Osteocyte (in vitro differentiated cells): ENCODE measurements at regions not wholly inside any gene's neighbourhood (a gene's known extent, or its start where the extent isn't known, plus 50 kb on each side); places are given as distances from the start of the nearest gene placed in this dataset.

Source experiments
- DNase-seq: peaks from one replicate; pipeline ENCODE4 v3.0.0; 2021; ENCODE audit warnings: mixed read lengths; ENCODE audit not compliant: unreplicated experiment; ENCODE audit errors: extremely low spot score
- H3K27ac Mint-ChIP-seq: one replicate; pipeline ENCODE4 v1.8.0; 2021; ENCODE audit warnings: mild to moderate bottlenecking, mixed read lengths; ENCODE audit not compliant: unreplicated experiment
- H3K27me3 Mint-ChIP-seq: one replicate; pipeline ENCODE4 v1.8.0; 2021; ENCODE audit warnings: mixed read lengths; ENCODE audit not compliant: unreplicated experiment
- H3K36me3 Mint-ChIP-seq: one replicate; pipeline ENCODE4 v1.8.0; 2021; ENCODE audit warnings: mixed read lengths; ENCODE audit not compliant: unreplicated experiment
- H3K4me1 Mint-ChIP-seq: one replicate; pipeline ENCODE4 v1.8.0; 2021; ENCODE audit warnings: mixed read lengths; ENCODE audit not compliant: unreplicated experiment
- H3K4me3 Mint-ChIP-seq: one replicate; pipeline ENCODE4 v1.8.0; 2021; ENCODE audit warnings: mild to moderate bottlenecking, moderate library complexity, mixed read lengths; ENCODE audit not compliant: unreplicated experiment
- H3K9me3 Mint-ChIP-seq: one replicate; pipeline ENCODE4 v1.8.0; 2021; ENCODE audit warnings: mixed read lengths; ENCODE audit not compliant: unreplicated experiment
- TF ChIP-seq, protein P1 (sequence below): fragments of 200-600 bp; sonication (generic); IDR thresholded peaks from 2 replicates; pipeline ENCODE4 v1.5.0; 2021; ENCODE audit warnings: antibody characterized with exemption, mild to moderate bottlenecking, moderate library complexity

DNA sequence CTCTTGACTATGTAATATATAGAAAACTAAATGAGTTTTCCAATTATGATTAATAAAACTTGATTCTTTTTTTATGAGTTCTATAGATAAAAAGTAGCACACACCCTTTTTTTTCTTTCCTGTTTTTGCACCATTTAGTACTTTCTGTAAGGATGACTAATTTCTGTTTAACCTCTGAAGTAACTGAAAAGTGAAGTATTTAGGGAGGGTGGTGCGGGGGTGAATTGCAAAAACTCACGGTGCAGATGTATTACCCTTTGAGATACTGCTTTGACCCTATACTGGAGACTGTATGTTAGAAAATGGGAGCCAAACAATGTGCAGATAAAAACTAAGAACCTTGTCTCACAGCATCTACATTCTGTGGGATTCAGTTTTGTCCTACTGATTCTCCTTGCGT, 471.6 kb downstream of the DTHD1 start:
- H3K27me3 Mint-ChIP-seq, result no peaks in the 10 kb centered on the region
- DNase-seq, result no peak
- H3K9me3 Mint-ChIP-seq, result peaks cover 7% of the 10 kb centered on the region
- H3K36me3 Mint-ChIP-seq, result no peaks in the 10 kb centered on the region
- H3K4me1 Mint-ChIP-seq, result no peaks in the 10 kb centered on the region
- no peak overlapping the region for H3K27ac Mint-ChIP-seq
- TF ChIP-seq, protein P1, sequence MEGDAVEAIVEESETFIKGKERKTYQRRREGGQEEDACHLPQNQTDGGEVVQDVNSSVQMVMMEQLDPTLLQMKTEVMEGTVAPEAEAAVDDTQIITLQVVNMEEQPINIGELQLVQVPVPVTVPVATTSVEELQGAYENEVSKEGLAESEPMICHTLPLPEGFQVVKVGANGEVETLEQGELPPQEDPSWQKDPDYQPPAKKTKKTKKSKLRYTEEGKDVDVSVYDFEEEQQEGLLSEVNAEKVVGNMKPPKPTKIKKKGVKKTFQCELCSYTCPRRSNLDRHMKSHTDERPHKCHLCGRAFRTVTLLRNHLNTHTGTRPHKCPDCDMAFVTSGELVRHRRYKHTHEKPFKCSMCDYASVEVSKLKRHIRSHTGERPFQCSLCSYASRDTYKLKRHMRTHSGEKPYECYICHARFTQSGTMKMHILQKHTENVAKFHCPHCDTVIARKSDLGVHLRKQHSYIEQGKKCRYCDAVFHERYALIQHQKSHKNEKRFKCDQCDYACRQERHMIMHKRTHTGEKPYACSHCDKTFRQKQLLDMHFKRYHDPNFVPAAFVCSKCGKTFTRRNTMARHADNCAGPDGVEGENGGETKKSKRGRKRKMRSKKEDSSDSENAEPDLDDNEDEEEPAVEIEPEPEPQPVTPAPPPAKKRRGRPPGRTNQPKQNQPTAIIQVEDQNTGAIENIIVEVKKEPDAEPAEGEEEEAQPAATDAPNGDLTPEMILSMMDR, result no peak
- no peak overlapping the region for H3K4me3 Mint-ChIP-seq

DNA sequence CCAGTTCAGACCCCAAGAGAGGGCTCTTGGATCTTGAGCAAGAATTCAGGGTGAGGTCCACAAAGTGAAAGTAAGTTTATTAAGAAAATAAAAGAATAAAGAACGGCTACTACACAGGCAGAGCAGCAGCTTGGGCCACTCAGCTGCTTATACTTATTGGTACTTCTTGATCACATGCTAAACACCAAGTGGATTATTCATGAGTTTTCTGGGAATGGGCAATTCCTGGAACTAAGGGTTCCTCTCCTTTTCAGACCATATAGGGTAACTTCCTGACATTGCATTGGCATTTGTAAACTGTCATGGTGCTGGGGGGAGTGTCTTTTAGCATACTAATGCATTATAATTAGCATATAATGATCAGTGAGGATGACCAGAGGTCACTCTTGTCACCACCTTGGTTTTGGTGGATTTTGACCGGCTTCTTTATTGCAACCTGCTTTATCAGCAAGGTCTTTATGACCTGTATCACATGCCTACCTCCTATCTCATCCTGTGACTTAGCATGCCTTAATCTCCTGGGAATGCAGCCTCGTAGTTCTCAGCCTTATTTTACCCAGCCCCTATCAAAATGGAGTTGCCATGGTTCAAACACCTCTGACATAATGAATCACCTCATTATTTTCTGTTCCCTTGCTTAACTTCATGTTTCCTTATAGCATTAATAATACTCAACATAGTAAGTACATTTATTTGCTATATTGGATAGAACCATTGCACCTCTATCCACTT, 476.3 kb downstream of the DTHD1 start:
- Mint-ChIP-seq H3K27ac (no peak overlapping the region), H3K4me1 (no peaks in the 10 kb centered on the region), H3K36me3 (no peaks in the 10 kb centered on the region), H3K4me3 (no peak overlapping the region), H3K9me3 (peaks cover 13% of the 10 kb centered on the region), H3K27me3 (no peaks in the 10 kb centered on the region)
- TF ChIP-seq, protein P1, result no peak
- DNase-seq, result no peak

DNA sequence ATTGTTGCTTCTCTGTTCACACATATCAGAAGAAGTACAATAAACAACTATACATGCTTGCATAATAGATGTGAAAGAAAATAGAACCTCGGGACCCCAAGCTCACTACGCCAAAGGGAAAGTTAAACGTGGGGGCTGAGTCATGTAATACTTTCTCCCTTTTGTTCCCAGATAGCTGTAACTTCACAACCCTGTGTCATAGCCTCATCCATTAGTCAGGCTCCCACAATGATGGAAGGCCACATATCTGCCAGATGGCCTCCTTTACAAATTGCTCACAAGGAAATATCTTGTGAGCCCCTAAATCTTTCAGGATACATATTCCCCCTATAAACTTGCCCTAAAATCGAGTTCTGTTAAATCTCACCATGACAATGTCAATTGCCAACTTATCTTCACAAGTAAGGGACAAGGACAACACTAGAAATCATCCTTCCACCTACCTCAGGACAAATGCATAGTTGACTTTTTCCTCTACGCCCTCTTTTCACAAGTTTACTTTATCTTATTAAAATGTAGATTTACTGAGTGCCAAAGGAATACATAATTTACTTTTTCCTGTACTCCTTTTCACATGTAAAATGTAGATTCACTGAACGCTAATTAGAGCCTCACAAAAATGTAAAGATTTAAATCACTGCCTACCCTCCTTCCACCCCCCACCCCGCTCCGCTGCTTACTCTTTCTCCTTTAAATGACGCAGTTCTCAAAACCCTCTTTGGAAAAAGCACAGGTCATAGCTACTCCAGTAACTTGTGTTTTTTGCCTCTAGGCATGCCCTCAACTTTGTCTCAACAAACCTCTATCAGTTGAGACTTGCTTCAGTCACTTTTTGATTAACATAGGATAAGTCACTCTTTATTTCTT, 477.1 kb downstream of the DTHD1 start:
- H3K27ac Mint-ChIP-seq, result no peak overlapping the region
- no peaks in the 10 kb centered on the region for H3K27me3 Mint-ChIP-seq
- H3K4me3 Mint-ChIP-seq, result no peak overlapping the region
- peaks cover 13% of the 10 kb centered on the region for H3K9me3 Mint-ChIP-seq
- TF ChIP-seq, protein P1, result no peak
- H3K4me1 Mint-ChIP-seq, result no peaks in the 10 kb centered on the region
- no peak for DNase-seq
- H3K36me3 Mint-ChIP-seq, result no peaks in the 10 kb centered on the region

DNA sequence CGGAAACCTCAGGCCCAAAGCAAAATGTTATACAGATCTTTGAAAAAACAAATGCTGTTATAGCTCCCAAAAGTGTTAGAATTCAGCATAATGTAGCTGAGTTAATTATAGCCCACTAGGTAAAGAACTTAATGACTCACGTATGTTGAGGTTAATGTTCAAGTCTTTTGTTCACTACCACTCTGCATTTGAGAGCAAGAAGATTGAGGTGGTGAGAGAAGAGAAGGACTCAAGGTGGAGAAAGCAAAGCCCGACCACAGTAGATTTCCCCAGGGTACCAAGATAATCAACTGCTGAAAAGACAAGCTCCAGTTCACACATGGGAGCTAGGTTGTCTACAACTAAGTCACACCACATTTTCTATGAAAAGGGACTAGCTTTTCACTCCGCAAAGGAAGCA, 480.2 kb downstream of the DTHD1 start:
- Mint-ChIP-seq H3K4me3 (no peak overlapping the region), H3K27me3 (no peaks in the 10 kb centered on the region), H3K27ac (no peak overlapping the region), H3K9me3 (peaks cover 6% of the 10 kb centered on the region), H3K36me3 (no peaks in the 10 kb centered on the region), H3K4me1 (no peaks in the 10 kb centered on the region)
- TF ChIP-seq, protein P1, result no peak
- DNase-seq, result no peak

DNA sequence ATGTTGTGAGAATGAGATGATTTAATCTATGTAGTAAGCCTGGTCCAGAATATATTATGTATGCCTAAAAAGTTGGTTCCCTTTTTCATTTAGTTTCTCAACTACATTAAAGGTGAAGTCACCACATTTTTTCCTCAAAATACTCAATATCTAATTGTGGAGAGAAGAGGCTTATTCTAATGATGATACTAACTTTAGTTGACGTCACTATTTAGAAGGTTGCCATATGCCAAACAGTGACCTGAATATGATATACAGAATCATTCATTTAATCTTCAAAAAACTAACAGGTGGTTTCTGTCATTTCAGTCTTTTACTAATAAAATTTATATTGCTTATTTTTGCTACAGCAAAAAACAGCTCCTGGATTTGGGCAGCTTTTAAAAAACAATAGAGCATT, 480.7 kb upstream of the NWD2 start:
- H3K9me3 Mint-ChIP-seq, result peaks cover 2% of the 10 kb centered on the region
- H3K27me3 Mint-ChIP-seq, result no peaks in the 10 kb centered on the region
- no peak overlapping the region for H3K4me3 Mint-ChIP-seq
- H3K27ac Mint-ChIP-seq, result no peak overlapping the region
- no peaks in the 10 kb centered on the region for H3K4me1 Mint-ChIP-seq
- TF ChIP-seq, protein P1, result no peak
- no peaks in the 10 kb centered on the region for H3K36me3 Mint-ChIP-seq
- DNase-seq, result no peak
